ENCODE measurements at regions not wholly inside any gene's neighbourhood (a gene's known extent, or its start where the extent isn't known, plus 50 kb on each side); places are given as distances from the start of the nearest gene placed in this dataset.
"Not testable (repeated sequence)": the region's sequence is repeated elsewhere in the genome, so short reads cannot be mapped to it uniquely, and the experiment has no call there.

DNA sequence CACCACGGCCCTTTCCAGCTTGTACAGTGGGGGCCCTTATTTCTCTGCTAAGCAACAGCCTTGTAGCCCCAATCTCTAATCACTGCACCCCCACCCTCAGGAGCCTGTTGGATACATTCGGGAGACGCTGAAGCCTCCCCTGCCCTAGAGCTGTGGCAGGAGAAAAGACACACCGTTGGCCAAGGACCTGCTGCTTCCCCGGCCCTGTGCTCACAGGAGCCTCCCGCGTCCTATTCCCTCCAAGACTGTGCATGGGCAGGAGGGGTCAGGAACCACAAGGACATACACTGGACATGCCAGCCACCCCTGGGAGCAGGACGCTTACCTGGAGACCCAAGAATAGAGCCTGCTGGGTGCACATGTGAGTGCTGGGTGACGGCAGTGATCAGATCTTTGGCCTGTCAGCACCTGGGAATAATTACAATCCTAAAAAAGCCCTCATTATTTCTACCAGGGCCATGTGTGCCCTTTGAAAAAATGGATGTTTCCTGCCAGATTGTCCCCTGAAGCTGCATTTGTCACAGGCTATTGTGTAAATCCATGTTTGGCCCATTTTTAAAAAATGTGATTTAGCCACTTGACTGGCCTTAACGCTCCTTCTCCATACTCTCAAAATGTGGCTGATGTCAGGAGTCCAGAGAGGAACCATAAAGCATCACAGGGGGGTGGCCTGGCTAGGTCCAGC, 590.6 kb downstream of the MATN1 start:
- no peaks in the 10 kb centered on the region for H3K36me3 ChIP-seq (ENCODE audit: insufficient read depth, low read length)
- no peak overlapping the region for H3K9ac ChIP-seq (ENCODE audit: low read length)
- Mint-ChIP-seq H3K27ac (ENCODE audit: unreplicated experiment) (no peak overlapping the region), H3K9me3 (ENCODE audit: unreplicated experiment) (no peaks in the 10 kb centered on the region), H3K4me1 (ENCODE audit: low read depth, unreplicated experiment) (no peaks in the 10 kb centered on the region), H3K36me3 (ENCODE audit: low read depth, unreplicated experiment) (no peaks in the 10 kb centered on the region), H3K27me3 (ENCODE audit: low read depth, unreplicated experiment) (peaks cover 55% of the 10 kb centered on the region), H3K4me3 (ENCODE audit: unreplicated experiment) (no peak overlapping the region)
- no peak overlapping the region for H2AFZ ChIP-seq (ENCODE audit: low read depth, low read length)
- no peak overlapping the region for H3K27ac ChIP-seq (ENCODE audit: low read depth, low read length)
- H3K4me3 ChIP-seq (ENCODE audit: insufficient read depth, low read depth, low read length): no peak overlapping the region
- H4K20me1 ChIP-seq (ENCODE audit: insufficient read depth, low read length): no peaks in the 10 kb centered on the region
- no peaks in the 10 kb centered on the region for H3K79me2 ChIP-seq (ENCODE audit: insufficient read depth, low read length)
- TF ChIP-seq, protein P1, sequence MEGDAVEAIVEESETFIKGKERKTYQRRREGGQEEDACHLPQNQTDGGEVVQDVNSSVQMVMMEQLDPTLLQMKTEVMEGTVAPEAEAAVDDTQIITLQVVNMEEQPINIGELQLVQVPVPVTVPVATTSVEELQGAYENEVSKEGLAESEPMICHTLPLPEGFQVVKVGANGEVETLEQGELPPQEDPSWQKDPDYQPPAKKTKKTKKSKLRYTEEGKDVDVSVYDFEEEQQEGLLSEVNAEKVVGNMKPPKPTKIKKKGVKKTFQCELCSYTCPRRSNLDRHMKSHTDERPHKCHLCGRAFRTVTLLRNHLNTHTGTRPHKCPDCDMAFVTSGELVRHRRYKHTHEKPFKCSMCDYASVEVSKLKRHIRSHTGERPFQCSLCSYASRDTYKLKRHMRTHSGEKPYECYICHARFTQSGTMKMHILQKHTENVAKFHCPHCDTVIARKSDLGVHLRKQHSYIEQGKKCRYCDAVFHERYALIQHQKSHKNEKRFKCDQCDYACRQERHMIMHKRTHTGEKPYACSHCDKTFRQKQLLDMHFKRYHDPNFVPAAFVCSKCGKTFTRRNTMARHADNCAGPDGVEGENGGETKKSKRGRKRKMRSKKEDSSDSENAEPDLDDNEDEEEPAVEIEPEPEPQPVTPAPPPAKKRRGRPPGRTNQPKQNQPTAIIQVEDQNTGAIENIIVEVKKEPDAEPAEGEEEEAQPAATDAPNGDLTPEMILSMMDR (IDR thresholded peaks at IDR 0.05; ENCODE audit: insufficient read depth, low read depth, low read length): no peak
- no peak for TF ChIP-seq EZH2 (IDR thresholded peaks at IDR 0.05; ENCODE audit: insufficient read depth, low read length)
- H3K27me3 ChIP-seq (ENCODE audit: insufficient read depth, low read length): no peaks in the 10 kb centered on the region
- DNase-seq (ENCODE audit: low read depth) (no peak), FAIRE-seq (no peak)
- no peaks in the 10 kb centered on the region for H3K9me3 ChIP-seq (ENCODE audit: insufficient read depth, low read depth, low read length)
- H3K4me2 ChIP-seq (ENCODE audit: low read length): no peak overlapping the region
- no peaks in the 10 kb centered on the region for H3K4me1 ChIP-seq (ENCODE audit: insufficient read depth, low read length)

DNA sequence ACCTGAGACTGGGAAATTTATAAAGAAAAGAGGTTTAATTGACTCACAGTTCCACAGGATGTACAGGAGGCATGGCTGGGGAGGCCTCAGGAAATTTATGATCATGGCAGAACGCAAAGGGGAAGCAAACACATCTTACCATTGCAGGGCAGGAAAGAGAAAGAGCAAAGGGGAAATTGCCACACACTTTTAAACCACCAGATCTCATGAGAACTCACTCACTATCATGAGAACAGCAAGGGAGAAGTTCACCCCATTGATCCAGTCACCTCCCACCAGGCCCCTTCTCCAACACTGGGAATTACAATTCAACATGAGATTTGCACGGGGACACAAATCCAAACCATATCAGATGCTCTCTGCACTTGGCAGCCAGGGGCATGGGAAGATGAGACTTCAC, 592.8 kb downstream of the MATN1 start:
- H4K20me1 ChIP-seq (ENCODE audit: insufficient read depth, low read length); H3K27me3 ChIP-seq (ENCODE audit: insufficient read depth, low read length); H3K27ac ChIP-seq (ENCODE audit: low read depth, low read length); H3K4me1 ChIP-seq (ENCODE audit: insufficient read depth, low read length); H3K36me3 Mint-ChIP-seq (ENCODE audit: low read depth, unreplicated experiment); FAIRE-seq; H3K79me2 ChIP-seq (ENCODE audit: insufficient read depth, low read length); H3K9ac ChIP-seq (ENCODE audit: low read length); H3K4me3 ChIP-seq (ENCODE audit: insufficient read depth, low read depth, low read length); H3K9me3 Mint-ChIP-seq (ENCODE audit: unreplicated experiment); H3K4me2 ChIP-seq (ENCODE audit: low read length); H3K9me3 ChIP-seq (ENCODE audit: insufficient read depth, low read depth, low read length); H3K4me1 Mint-ChIP-seq (ENCODE audit: low read depth, unreplicated experiment); H3K27ac Mint-ChIP-seq (ENCODE audit: unreplicated experiment); H2AFZ ChIP-seq (ENCODE audit: low read depth, low read length); H3K4me3 Mint-ChIP-seq (ENCODE audit: unreplicated experiment); H3K36me3 ChIP-seq (ENCODE audit: insufficient read depth, low read length); DNase-seq (ENCODE audit: low read depth): not testable (repeated sequence)
- H3K27me3 Mint-ChIP-seq (ENCODE audit: low read depth, unreplicated experiment): peaks cover 64% of the 10 kb centered on the region

GRCh38 chr1:30130099-30130498, 593.3 kb downstream of the MATN1 start:
- no peaks in the 10 kb centered on the region for H3K79me2 ChIP-seq (ENCODE audit: insufficient read depth, low read length)
- Mint-ChIP-seq H3K9me3 (ENCODE audit: unreplicated experiment) (no peaks in the 10 kb centered on the region), H3K36me3 (ENCODE audit: low read depth, unreplicated experiment) (no peaks in the 10 kb centered on the region), H3K4me1 (ENCODE audit: low read depth, unreplicated experiment) (no peaks in the 10 kb centered on the region), H3K27ac (ENCODE audit: unreplicated experiment) (no peak overlapping the region), H3K27me3 (ENCODE audit: low read depth, unreplicated experiment) (peaks cover 63% of the 10 kb centered on the region), H3K4me3 (ENCODE audit: unreplicated experiment) (no peak overlapping the region)
- TF ChIP-seq, protein P1 (IDR thresholded peaks at IDR 0.05; ENCODE audit: insufficient read depth, low read depth, low read length): no peak
- TF ChIP-seq EZH2 (IDR thresholded peaks at IDR 0.05; ENCODE audit: insufficient read depth, low read length): no peak
- H3K9me3 ChIP-seq (ENCODE audit: insufficient read depth, low read depth, low read length): no peaks in the 10 kb centered on the region
- no peaks in the 10 kb centered on the region for H3K36me3 ChIP-seq (ENCODE audit: insufficient read depth, low read length)
- H3K9ac ChIP-seq (ENCODE audit: low read length): no peak overlapping the region
- no peak overlapping the region for H3K4me2 ChIP-seq (ENCODE audit: low read length)
- H4K20me1 ChIP-seq (ENCODE audit: insufficient read depth, low read length): no peaks in the 10 kb centered on the region
- DNase-seq (ENCODE audit: low read depth) (no peak), FAIRE-seq (no peak)
- no peaks in the 10 kb centered on the region for H3K4me1 ChIP-seq (ENCODE audit: insufficient read depth, low read length)
- no peak overlapping the region for H2AFZ ChIP-seq (ENCODE audit: low read depth, low read length)
- no peak overlapping the region for H3K4me3 ChIP-seq (ENCODE audit: insufficient read depth, low read depth, low read length)
- H3K27me3 ChIP-seq (ENCODE audit: insufficient read depth, low read length): no peaks in the 10 kb centered on the region
- H3K27ac ChIP-seq (ENCODE audit: low read depth, low read length): no peak overlapping the region
